HG03575 (cell line): ENCODE measurements at regions not wholly inside any gene's neighbourhood (a gene's known extent, or its start where the extent isn't known, plus 50 kb on each side); places are given as distances from the start of the nearest gene placed in this dataset.

Experiments used
- ATAC-seq: cut with Tn5 transposase; IDR thresholded peaks from one replicate; pipeline ENCODE4 v1.9.1; 2021; ENCODE audit not compliant: unreplicated experiment, insufficient number of reproducible peaks, low FRiP score; ENCODE audit errors: extremely low read depth

DNA sequence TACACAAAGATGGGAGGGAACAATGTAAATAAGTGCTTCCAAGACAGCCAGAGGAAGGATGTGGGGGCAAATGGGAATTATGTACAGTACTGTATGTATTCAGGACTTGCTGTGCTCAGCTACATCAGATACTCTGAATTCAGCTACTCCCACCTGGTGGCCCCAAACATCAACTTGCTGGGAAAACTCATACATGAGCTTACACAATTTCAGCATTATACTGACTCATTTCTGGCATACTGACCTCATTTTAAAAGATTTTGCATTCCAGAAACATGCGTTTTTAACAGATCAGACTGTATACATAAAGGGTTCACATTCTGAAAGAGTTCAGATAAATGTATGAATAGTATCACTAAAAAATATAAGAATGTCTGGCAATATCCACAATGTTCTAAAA lies 59.7 kb downstream of the GPX5 start:
- no peak for ATAC-seq

DNA sequence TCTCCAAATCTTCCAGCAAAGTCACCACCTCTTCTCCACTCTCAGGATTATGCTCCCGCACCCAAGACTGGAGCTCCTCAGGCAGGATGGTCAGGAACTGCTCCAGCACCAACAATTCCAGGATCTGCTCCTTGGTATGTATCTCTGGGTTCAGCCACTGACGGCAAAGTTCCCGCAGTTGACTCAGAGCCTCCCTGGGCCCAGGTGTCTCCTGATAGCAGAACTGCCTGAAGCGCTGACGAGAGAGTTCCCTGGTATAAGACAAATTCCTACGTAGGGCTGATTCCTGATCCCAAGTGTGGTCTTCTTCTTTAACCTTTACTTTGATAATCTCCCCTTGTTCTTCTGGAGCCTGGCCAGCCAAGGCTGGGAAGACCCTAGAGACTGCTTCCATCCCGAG lies 60.6 kb downstream of the GPX5 start:
- no peak for ATAC-seq

DNA sequence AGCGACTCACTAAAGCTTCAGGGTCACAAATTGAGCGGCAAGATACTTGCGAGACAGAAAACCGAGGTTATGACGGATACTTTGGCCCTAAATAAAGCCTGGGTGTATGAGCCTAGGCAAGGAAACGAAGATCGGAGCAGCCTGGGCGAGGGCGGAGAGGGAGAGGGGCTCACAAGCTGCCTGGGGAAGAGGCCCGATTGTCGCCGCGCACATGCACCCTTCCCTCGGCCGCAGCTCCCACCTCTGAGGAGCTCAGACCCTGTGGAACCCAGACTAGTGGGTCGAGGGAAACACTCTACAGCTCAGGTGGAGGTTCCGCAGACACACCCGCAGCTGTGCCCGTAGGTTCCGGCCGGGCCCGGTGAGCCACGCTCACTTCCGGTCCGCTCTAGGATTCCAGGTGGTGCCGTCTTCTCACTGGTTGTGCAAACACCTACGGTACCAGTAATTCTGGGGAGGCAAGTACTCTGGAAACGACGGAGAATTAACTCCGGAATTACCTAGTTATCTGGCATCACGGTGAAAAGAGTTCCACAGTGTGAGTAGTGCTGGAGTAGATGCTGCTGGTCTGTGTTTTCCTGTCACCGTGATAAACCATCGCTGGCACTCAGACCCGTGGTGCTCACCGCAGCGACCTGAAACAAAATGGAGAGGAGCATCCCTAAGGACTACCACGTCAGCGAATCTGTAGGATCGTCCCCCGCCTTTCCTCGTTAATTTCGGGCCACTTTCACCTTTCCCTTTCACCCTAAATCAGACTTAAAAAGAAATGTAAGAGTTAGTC lies 61.5 kb downstream of the GPX5 start:
- no peak for ATAC-seq

DNA sequence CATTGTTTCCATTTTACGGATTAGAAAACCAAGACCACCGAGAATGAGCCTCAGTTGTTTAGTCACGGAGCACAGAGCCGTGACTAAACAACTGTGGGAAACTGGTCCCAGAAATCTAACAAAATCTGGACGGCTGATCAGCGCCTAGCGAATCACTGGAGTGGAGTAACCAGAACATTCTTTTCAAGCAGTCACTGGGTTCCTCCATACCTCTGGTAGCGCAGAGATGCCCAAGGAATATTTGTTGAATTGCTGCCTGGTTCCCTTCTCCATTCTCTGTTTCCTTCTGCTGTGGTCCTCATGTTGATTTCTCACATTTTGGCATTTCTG lies 62.0 kb downstream of the GPX5 start:
- no peak for ATAC-seq

DNA sequence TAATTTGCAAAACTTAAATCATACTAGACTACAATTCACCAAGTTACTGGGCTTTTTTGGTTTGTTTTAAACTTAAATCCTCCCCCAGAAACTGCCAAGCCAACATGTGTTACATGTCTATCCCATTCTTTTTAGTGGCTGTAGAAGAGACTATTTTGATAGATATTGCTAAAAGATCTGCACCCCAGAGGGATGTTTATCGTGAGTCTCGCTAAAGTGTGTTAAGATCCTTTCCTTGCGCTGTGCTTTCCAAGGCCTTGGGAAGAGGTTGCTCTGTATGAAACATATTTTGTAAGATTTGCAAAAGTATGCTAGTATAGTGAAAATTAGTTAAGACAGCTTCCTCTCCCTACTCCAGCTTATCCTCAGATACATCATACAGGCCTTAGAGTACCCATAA lies 63.0 kb downstream of the GPX5 start:
- ATAC-seq, result no peak

DNA sequence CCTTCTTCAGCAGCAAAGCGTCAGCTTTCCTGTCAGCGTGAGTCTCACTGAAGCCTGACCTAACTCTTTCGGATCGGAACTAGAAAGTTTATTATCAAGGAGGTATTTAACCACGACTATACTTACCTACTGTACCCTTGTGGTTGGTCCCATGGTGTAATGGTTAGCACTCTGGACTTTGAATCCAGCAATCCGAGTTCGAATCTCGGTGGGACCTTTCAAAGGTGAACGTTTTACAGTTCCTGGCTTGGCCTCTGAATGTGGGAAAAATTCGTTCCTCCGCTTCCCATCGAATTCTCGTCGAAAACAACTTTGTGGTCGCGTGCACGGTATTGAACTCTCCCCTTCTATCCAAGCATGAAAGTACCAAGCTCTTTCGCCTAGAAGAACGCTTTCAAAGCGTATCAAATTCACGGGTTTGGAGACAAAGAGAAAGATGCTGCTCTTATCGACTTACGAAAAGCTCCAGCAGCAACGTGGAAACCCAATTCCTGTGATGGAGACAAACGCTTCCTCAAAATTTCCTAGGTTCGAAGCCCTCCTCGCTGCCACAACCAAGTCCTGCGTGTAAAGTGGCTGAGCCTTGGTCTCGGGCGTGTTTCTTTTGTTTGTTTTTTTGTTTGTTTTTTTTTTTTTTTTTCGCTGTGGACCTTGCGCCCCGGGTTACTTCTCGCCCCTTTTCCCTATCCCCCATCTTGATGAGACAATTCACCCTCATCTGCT lies 63.7 kb downstream of the GPX5 start:
- ATAC-seq, result no peak

DNA sequence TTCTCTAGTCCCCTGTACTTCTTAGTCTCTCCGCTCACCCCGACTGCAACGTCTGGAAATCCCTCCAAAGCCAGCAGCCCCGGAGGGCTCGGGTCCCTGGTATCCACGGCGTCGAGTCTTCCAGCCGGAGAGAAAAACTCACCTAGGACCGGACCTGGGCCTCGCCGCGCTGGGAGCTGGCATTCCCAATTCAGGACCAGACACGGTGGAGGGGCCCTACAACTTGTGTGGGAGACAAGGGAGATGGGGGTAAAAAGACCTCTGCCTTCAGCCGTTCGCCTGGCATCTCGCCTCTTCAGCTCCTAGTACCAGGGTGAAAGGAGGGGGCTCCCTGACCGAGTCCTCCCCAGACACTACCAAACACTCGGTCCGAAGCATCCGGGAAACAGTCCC lies 64.3 kb downstream of the GPX5 start:
- ATAC-seq, result no peak

DNA sequence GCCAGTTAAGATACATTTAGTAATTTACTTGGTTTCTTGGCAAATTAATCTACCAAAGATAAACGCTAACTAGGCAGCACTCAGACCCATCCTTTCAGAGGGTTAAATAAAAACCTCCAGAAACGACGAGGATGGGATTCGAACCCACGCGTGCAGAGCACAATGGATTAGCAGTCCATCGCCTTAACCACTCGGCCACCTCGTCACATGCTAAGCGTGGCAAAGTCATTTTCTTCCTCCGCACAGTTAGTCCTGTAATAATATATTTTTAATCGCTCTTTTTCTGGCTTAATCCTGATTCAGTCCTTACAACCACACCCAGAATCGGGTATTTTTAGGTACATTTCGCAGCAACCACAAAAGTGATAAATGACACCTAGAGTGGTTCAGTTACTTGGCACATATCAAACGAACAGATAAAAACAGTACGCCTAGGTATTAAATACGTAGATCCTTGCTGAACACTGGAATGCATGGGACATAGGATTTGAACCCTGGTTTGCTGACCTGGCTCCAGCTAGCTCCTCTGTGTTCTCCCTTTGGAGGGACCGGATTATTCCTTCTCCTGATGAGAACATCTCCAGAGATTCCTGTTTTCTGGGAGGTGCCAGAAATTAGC lies 71.6 kb downstream of the GPX5 start:
- no peak for ATAC-seq

DNA sequence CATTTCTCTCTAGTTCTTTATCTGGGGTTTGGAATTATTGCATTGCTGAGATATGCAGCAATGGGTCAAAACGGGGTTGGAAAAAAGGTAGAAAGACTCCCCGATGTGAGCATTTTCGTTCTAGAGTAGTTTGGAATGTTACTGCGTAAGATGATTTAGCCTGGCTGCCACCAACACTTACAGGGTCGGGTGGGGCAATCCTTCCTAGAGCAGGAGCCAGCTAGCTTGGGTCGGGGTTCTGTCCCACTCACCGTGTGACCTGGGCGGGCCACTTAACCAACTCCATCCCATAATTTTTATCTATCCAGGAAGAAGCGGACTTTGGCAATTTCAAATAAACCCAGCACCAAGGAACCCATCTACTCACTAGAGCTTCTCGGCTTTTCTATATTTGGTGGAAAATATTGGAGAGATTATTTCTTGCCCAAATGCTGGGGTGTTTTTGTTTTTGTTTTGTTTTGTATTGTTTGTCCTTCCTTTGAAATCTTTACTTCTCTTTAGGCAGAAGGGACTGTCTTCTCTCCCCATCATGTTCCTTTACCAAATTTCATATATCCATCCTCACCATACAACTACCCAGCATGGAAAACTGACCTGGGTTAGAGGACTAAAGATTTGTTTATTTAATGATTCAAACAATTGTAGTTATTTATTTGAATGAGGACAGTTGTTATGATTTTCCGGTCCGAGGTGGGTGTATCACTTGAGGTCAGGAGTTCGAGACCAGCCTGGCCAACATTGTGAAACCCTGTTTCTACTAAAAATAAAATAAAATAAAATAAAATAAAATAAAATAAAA lies 72.4 kb downstream of the GPX5 start:
- ATAC-seq, result no peak

DNA sequence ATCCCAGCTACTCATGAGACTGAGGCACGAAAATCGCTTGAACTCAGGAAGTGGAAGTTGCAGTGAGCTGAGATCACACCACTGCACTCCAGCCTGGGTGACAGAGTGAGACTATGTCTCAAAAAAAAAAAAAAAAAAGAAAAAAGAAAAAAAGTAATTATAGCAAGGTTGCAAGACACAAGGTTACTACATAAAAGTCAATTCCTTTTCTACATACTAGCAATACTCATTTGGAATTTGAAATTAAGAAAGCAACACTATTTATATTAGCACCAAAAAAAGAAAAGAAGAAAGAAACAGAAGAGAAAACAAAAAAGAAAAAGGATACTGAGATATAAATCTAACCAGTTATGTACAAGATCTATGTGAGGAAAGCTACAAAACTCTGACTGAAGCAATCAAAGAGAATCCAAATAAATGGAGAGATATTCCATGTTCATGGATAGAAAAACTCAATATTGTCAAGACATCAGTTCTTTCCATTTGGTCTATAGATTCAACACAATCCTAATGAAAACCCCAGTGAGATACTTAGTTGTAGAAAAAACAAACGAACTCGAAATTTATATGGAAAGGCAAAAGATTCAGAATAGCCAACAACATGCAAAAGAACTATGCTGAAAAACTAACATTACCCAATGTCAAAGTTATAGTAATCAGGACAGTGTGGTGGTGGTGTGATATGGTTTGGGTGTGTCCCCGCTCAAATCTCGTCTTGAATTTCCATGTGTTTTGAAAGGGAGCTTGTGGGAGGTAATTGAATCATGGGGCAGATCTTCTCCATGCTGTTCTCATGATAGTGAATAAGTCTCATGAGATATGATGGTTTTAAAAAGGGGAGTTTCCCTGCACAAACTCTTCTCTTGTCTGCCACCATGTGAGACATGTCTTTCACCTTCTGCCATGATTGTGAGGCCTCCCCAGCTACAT lies 73.3 kb downstream of the GPX5 start:
- ATAC-seq, result no peak

DNA sequence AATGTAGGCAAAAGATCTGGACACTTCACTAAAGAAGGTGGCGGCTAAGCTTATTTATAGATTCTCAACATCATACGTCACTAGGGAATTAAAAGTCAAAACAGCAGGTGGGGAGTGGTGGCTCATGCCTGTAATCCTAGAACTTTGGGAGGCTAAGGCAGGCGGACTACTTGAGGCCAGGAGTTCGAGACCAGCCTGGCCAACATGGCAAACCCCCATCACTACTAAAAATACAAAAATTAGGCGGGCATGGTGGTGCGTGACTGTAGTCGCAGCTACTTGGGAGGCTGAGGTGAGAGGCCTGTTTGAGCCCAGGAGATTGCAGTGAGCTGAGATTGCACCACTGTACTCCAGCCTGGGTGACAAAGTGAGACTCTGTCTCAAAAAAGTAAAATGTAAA lies 74.6 kb downstream of the GPX5 start:
- no peak for ATAC-seq

DNA sequence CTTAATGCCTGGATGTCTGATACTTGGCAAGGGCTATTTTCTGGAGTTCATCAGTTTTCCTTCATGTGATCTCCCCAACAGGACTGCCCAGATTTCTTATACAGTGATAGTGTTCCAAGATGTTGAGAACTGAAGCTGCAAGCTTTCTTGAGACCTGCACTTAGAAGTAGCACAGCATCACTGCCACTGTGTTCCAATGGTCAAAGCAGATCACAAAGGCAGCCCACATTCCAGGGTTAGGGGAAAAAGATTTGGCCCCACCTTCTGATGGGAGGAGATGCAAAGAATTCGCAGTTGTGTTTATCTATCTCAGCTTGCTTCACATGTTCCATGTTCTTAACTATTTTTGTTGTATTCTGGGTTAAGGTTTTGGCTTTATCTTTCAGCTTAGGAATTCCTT lies 78.2 kb downstream of the GPX5 start:
- no peak for ATAC-seq

DNA sequence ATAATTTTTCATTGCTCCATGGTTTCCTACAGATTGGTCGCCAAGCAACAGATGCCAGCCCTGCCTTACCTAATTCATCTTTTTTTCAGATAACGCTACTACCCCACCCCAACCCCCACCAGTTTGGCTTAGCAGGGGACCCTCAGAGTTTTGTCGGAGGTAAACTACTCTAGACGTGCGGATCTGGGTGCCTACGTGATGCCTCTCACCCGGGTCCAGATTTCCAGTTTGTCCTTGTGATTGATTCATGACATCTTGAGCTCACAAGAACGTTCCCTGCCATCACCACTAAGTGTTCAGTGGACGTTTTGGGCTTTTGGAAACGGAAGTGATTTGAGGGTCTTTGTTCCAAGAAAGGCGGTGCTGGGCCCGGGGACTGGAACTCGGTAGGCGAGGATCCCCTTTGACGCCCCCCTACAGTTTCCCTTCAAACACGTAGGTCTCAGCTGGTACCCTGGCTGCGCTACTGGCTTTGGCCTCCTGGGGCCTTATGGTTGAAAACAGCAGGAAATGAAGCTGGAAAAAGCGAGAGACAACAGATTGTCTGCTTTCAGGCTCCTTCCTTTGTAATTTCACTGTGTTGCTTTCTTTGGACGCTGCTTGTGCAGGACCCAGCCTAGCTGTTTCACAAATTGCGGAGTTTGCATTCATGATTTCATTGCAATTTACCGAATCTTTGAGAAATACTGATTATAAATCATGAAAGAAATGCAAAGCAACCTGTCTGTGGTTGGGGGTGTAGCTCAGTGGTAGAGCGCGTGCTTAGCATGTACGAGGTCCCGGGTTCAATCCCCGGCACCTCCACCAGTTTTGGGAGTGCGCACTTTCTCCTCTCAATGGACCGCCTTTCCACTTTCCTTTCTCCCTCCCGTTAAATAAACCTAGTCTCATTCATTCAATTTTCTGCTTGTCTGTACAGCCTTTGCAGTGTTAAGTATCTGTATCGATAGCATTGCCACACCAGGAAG lies 81.0 kb downstream of the GPX5 start:
- no peak for ATAC-seq

DNA sequence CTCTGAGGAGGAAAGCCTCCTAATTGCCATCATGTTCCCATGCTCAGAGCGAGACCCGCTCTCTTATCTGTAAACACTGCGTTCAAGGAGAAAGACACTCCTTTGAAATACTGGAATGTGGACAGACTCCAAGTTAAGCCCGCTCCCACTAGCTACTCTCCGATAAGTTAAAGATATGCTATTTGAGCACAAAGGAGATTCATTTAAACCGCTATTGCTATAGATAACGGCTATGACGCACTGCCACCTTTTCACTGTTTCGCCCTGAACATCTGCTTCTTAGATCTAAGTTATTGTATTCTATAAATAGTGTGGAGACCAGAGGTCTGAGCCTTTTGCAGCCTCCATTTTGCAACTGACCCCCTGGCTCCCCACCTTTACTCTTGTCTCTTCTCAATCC lies 82.3 kb downstream of the GPX5 start:
- ATAC-seq, result no peak

DNA sequence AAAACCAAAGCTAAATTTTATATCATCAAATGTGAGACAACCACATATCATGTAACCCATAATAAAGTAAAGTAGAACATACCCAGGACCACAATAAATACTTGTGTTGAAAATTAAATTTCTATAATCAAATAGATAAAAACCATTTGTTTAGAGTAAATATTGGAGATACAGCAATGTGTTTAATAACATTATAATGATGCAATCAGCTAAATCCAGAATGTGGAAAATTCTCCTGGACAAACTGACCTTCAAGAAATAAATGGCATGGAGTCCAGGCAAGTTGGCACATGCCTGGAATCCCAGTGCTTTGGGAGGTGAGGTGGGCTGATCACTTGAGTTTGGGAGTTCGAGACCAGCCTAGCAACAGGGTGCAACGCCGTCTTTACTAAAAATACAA lies 84.0 kb downstream of the GPX5 start:
- no peak for ATAC-seq

DNA sequence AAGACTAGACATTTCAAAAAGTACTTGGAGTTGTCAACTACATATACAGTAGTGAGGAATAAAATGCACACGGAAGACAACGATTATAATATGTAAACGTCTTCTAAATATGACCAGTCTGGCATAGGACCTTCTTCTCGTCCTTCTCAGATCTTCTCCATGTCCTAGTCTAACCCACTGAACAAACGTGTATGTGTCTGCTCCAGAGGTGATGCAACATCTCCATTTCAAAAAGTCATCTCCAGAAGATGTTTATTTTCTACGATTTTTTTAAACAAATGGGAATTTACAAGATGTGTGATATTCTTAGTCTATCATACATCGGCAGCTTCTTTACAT lies 89.9 kb downstream of the GPX5 start:
- no peak for ATAC-seq

DNA sequence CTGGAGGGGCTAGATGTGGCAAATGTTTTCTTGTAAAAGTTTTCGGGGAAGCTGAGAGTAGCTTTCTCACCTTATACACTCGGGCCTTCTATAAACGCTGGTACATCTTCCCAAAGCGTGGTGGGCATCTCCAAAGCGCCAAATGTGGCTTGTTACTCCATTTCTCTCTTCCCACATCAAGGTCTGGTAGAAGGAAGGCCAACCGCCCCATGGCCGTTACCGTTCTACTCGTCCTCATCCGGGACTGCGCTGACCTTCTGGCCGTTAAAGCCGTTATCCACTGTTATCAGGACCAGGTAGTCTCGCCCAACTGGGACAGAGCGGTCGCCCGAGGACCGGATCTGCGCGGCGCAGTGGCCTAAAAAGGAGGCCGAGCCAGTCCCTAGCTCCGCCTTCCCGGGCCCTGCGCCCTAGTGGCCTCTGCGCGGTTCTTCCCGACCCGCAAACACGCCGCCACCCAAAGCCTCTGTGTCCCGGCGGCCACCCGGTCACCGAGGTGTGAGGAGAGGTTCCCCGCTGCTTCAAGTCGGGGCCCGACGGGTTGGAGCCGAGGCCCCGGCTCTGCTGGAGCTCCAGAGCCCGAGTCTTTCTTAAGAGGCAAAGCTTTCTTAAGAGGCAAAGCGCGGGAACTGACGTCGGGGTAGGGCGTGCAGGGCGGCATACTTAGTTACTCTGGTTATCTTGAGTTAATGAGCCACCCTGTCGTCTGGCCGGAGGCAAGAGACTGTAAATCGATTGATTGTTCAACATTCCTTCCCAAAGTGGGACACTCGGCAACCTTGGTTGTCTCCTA lies 90.5 kb downstream of the GPX5 start:
- no peak for ATAC-seq
